ENCODE measurements at regions not wholly inside any gene's neighbourhood (a gene's known extent, or its start where the extent isn't known, plus 50 kb on each side); places are given as distances from the start of the nearest gene placed in this dataset.

DNA sequence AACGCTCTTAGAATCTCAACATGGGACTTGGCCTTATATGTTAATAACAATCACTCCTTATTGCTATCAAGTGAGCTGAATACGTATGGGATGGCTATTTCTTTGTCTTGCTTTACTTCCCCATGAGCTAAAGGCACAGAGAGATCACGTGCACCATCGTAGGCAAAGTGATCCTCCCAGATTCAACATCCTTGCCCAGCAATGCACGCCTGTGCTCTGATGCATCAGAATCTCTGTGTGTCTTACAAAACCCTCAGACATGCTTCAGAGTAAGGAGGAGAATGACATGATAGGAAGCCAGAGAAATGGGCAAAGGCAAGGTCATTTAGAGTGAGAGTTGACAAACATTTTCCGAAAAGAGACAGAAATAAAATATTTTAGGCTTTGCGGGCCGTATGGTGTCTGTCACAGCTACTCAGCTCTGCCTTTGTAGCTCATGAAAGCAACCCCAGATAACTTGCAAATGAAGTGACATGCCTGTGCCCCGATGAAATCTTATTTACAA lies 277.6 kb upstream of the CDH4 start:
- TF ChIP-seq, protein P1, sequence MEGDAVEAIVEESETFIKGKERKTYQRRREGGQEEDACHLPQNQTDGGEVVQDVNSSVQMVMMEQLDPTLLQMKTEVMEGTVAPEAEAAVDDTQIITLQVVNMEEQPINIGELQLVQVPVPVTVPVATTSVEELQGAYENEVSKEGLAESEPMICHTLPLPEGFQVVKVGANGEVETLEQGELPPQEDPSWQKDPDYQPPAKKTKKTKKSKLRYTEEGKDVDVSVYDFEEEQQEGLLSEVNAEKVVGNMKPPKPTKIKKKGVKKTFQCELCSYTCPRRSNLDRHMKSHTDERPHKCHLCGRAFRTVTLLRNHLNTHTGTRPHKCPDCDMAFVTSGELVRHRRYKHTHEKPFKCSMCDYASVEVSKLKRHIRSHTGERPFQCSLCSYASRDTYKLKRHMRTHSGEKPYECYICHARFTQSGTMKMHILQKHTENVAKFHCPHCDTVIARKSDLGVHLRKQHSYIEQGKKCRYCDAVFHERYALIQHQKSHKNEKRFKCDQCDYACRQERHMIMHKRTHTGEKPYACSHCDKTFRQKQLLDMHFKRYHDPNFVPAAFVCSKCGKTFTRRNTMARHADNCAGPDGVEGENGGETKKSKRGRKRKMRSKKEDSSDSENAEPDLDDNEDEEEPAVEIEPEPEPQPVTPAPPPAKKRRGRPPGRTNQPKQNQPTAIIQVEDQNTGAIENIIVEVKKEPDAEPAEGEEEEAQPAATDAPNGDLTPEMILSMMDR (IDR thresholded peaks at IDR 0.05; ENCODE audit: control insufficient read depth, extremely low read depth, insufficient read depth), result no peak
- no peak overlapping the region for H3K4me3 ChIP-seq (ENCODE audit: low read depth, low read length)
- DNase-seq (ENCODE audit: low read depth), result no peak

DNA sequence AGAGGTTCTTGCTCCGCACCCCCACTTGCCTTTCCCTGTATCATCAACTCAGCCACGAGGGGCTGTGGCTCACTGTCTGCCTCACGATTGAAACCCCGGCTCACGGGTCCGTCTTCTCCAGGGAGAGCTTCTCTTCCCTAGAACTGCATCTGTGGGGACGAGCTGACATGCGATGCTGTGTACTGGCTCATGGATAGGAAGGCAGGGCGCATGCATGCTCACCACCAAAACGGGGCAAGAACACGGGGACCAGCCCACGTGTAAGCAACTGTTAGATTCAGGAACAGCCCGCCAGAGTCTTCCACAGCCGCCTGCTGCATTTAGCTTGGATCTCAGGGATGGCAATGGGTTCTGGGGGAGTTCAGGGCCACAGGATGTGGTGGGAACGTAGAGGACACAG lies 275.9 kb upstream of the CDH4 start:
- TF ChIP-seq, protein P1 (IDR thresholded peaks at IDR 0.05; ENCODE audit: control insufficient read depth, extremely low read depth, insufficient read depth), result no peak

DNA sequence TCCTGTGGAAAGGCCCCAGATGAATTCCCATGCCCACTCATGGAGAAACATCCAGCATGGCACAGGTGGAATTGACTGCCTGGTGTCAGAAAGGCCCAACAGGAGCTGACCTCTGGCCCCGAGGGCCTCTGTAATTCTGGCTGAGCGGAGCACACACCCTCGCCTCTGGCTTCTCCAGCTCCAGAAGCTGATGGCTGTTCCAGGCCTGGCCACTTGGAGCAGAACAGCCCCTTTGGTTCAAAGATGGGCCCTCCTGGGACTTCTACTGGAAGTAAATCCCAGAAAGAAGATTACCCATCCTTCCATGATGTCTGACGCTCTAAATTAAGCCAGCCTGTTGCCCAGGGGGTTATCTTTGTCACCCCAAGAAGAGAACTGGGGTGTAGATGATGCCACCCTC lies 275.1 kb upstream of the CDH4 start:
- H3K4me3 ChIP-seq (ENCODE audit: low read depth, low read length), result no peak overlapping the region
- no peak for DNase-seq (ENCODE audit: low read depth)

More for the DNA sequence above, 275.9 kb upstream of the CDH4 start:
- no peak overlapping the region for H3K4me3 ChIP-seq (ENCODE audit: low read depth, low read length)
- no peak for DNase-seq (ENCODE audit: low read depth)

DNA sequence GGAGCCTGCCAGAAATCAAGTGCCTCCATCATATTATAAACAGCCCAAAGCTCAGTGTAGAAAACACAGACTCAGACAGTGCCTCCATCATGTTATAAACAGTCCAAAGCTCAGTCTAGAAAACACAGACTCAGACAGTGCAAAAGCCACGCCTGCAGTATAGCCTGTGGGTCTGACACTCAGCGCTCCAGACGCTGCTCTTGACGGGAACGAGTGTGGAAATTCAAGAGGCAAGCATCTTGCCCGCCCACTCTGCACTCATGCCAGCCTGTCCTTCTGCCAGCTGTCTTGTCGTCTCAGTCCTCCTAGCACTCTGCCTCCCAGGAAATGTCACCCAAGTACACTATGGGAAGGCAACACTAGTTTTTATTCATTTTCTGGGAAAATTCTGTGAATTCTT lies 274.2 kb upstream of the CDH4 start:
- no peak overlapping the region for H3K4me3 ChIP-seq (ENCODE audit: low read depth, low read length)
- DNase-seq (ENCODE audit: low read depth), result no peak
- TF ChIP-seq, protein P1 (IDR thresholded peaks at IDR 0.05; ENCODE audit: control insufficient read depth, extremely low read depth, insufficient read depth), result no peak

More for the DNA sequence above, 275.1 kb upstream of the CDH4 start:
- TF ChIP-seq, protein P1 (IDR thresholded peaks at IDR 0.05; ENCODE audit: control insufficient read depth, extremely low read depth, insufficient read depth), result no peak

DNA sequence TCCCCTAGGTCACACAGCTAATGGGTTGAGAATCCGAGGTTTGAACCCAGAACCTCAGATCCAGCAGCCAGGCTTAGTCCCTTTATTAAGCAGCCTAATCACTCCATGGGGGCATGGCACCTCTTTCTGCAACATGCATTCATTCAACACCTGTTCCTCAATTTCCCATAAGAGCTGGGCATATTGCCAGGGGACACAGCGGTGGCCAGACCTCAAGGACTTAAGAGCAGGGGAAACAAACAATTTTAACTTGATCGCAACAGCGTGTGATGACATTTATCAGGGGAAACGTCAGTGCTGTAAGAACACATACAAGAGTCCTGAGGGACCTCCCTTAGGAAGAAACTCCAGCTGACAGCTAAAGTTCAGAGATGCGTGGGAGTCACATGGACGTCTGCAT lies 267.4 kb upstream of the CDH4 start:
- TF ChIP-seq, protein P1 (IDR thresholded peaks at IDR 0.05; ENCODE audit: control insufficient read depth, extremely low read depth, insufficient read depth), result no peak
- H3K4me3 ChIP-seq (ENCODE audit: low read depth, low read length), result no peak overlapping the region
- DNase-seq (ENCODE audit: low read depth), result no peak

DNA sequence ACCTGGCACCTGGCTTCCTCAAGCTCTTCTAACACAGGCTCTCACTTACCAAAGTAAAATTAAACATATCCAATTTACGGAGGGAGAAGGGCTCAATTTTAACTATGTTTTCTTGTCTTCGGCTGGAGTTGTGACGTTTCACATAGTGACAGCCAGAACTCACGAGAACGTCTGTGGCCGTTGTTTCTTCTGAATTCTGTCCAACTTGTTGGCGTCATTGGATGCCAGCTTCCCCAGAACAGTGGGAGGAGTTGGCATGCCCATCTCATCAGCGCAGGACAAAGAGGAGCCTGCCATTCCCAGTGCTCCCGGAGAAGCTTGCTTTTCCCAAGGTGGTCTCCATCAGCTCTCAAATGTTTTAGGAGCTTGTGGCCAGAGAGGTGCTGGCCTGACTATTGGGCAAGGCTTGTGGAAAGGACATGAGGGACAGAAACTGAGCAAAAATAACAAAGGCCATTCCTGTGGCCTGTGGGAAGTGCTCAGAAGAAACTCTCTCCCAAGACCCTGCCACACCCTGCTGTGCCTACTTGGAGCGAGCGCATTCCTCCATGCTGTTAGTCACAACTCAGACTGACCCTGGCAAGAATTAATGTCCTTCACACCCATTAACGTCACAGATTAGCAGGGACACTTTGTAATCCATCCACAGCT lies 265.4 kb upstream of the CDH4 start:
- DNase-seq (ENCODE audit: low read depth), result no peak

More for the DNA sequence above, 265.4 kb upstream of the CDH4 start:
- TF ChIP-seq, protein P1 (IDR thresholded peaks at IDR 0.05; ENCODE audit: control insufficient read depth, extremely low read depth, insufficient read depth), result no peak
- H3K4me3 ChIP-seq (ENCODE audit: low read depth, low read length), result no peak overlapping the region
